ENCODE measurements at regions not wholly inside any gene's neighbourhood (a gene's known extent, or its start where the extent isn't known, plus 50 kb on each side); places are given as distances from the start of the nearest gene placed in this dataset.

DNA sequence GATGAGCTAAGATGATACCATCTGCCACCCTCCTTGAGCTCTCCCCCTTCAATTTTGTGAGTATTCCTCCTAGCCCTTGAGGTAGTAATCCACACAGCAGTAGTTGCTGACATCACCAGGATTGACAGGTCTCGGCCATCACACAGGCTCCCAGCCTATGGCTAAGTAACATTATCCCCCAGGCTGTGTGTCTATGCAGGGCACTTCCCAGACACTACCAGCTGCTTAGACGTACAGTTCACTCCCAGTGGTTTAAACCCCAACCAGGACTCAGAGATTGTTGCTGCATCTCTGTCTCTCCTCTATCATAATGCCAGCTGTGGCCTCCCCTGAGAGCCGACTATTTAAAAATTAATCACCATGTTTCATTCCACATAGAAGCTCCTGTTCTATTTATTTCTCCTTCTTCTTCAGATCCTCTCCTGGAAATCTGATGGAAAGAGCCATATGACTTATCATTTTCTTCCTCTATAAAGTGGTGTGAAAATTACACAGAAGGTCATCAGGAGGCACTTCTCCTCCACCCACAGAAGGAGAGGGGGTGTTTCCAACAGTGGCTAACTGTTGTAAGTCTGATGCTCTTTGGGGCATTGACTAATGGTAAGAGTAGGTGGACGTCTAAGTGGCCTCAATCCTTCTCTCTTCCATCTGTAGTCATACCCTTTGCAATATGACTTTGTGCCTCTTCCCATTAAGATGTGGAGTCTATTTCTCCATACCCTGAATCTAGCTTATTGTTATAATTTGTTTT, 396.3 kb downstream of the SETD4 start:
- no peak for DNase-seq (ENCODE audit: extremely low read depth in 1 of 2, low read depth in 1 of 2)

DNA sequence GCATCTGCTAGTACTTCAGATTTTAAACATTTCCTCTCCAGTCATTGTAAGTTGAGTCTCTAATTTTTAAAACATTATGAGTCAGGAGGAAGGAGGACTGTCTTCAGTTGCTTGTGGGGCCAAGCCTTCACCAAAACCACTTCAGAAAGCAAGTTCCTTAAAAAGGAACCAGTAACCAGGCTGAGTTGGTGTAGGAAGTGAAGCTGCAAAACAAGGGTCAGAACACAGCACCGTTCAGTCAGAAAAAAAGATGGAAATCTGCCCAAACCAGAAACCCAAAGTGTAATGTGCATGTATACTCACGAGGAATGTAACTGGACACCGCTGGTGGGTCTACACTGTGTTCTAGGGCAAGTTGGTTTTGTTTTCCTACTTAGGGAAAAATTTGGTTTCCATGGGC, 402.1 kb downstream of the SETD4 start:
- DNase-seq (ENCODE audit: extremely low read depth in 1 of 2, low read depth in 1 of 2) = no peak

DNA sequence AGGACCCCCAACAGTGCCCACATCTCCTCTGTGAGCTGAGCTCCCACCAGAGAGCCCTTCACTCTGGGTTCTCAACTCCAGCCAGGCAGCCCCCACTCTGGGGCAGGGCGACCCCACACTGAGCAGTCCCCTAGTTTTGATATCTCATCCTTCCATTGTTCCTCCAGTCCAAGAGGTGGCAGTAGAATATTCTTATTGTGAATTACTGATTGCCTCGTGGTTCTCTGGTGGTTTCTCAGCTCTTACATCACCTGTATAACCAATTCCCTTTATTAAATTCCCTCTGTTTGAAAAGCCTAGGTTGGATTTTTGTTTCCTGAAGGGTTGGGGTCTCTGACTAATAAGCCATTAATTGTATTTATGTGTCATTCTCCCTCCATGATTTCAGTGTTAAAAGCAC, 407.5 kb downstream of the SETD4 start:
- no peak for DNase-seq (ENCODE audit: extremely low read depth in 1 of 2, low read depth in 1 of 2)

DNA sequence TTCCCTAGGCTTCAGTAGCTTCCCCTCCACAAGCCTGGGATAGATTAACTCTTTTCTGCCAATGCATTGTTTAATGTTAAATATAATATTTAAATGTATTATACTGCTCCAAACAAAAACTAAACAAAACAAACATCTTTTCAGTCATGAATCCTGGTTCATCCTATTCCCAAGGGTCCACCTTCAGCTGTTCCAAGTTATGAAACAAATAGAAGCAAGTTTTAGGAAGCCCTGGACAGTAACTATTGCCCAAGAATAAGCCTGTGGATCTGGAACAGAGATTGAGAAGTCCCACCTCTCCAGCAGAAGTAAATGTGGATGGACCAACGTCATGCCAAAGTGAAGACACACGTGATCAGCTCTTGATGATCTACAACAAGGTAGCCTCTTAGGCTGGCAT, 408.1 kb downstream of the SETD4 start:
- DNase-seq (ENCODE audit: extremely low read depth in 1 of 2, low read depth in 1 of 2) = no peak

DNA sequence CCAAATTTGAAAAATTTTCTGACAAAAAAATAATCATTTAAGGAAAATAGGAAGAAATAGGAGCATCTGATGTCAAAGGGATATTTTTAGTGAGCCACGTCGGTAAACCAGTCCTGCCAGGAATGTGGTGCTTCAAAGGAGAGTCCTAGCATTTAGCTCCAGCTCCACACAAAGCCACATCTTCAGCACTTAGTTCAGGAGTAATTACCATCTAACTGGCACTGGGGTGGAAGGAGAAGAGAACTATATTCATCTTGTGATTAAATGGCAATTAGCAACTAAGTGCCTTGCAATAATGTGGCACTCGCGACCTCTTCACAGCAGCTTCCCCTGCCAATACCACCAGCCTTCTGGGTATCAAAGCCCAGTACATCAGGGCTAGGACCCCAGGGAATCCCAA, 409.1 kb downstream of the SETD4 start:
- no peak for DNase-seq (ENCODE audit: extremely low read depth in 1 of 2, low read depth in 1 of 2)

GRCh38 chr21:35649186-35649585, 411.1 kb downstream of the SETD4 start:
- DNase-seq (ENCODE audit: extremely low read depth in 1 of 2, low read depth in 1 of 2) = no peak

- no peak for DNase-seq (ENCODE audit: extremely low read depth in 1 of 2, low read depth in 1 of 2)
These were observed 411.8 kb downstream of the SETD4 start for GRCh38 chr21:35648512-35648911.

- no peak for DNase-seq (ENCODE audit: extremely low read depth in 1 of 2, low read depth in 1 of 2)
These were observed 413.7 kb downstream of the SETD4 start for GRCh38 chr21:35646606-35647005.

DNA sequence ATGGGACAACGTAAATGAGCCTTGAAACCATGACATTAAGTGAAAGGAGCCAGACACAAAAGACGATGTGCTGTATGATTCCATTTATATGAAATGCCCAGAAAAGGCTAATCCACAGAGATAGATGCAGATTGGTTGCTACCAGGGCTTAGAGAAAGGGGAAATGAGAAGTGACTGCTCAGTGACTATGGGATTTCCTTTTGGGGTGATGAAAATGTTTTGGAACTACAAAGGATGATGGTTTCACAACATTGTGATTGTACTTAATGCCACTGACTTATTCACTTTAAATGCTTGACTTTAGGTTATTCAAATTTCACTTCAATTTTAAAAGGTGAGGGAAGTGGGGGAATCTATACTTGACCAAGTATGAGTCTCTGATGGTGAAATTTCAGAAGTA, 414.3 kb downstream of the SETD4 start:
- no peak for DNase-seq (ENCODE audit: extremely low read depth in 1 of 2, low read depth in 1 of 2)

- DNase-seq (ENCODE audit: extremely low read depth in 1 of 2, low read depth in 1 of 2) = no peak
These were observed 415.8 kb downstream of the SETD4 start for GRCh38 chr21:35644523-35644922.

- DNase-seq (ENCODE audit: extremely low read depth in 1 of 2, low read depth in 1 of 2) = no peak
These were observed 417.1 kb downstream of the SETD4 start for GRCh38 chr21:35643176-35643575.

DNA sequence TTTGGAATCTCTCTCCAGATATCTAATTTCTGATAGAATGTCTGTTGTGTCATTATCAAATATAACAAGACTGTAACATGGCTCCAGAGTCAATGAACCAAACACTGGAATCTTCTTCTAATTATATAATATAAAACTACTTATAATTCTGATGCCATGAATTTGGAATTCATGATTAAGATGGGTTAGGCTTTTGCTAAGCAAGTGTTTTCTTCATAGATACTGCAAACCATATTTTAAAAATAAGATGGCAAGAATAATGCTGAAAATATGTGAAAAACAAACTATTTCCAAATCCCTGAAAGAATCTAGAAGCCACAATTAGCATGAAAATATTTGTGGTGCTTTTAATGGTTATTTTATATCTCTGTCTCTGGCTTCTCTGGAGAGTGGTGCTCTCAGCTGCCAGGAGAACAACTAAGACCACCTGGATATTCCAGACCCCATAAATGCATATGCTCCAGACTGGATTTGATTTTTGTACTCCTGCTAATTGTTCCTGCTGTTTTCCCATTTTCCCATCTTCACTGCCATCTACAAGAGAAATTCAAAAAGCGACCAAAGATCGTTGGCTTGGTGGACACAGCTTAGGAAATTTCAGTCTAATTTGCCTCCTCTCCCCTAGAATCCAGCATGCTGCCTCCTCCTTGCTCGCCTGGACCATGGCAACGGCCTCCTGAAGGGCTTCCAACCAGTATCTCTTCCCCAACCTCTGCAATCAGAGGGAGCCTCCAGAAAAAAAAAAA, 418.9 kb downstream of the SETD4 start:
- no peak for DNase-seq (ENCODE audit: extremely low read depth in 1 of 2, low read depth in 1 of 2)

DNA sequence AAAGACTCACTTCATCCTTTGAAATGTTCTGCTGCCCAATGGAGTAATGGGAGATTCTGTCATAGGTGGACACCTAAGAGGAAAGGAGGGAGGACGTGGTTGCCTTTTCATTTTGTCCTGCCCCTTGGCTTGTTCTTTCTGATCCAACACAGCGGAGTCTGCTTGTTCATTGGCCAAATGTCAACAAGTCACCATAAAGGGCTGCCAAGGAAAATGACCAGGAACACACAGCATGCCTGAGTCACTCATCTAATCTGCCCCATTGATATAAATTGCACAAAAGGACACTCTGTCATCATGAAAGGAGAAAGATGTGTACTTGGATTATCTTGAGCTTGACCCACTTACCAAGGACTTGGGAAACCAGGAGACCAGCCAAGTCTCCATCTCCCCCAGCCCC, 422.9 kb downstream of the SETD4 start:
- DNase-seq (ENCODE audit: extremely low read depth in 1 of 2, low read depth in 1 of 2) = no peak

- no peak for DNase-seq (ENCODE audit: extremely low read depth in 1 of 2, low read depth in 1 of 2)
These were observed 424.3 kb downstream of the SETD4 start for GRCh38 chr21:35635994-35636393.

GRCh38 chr21:35635261-35635660, 425.1 kb downstream of the SETD4 start:
- no peak for DNase-seq (ENCODE audit: extremely low read depth in 1 of 2, low read depth in 1 of 2)

DNA sequence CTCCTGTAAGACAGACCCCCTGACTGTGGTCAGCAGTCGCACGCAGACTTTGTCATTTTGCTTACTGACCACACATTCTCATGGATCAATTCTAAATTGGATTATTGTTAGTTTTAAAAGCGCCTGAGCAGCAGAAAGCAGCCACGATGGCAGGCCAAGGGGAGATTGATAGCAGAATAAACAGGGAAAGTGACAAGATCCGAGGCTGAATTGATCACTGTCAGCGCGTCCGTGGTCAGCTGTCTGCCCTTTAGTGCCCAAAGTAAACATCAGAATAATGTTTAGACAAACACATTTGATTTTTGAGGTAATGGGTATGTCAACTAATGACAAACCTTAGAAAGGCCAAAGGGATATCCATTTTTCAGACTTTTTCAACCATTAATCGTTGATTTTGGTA, 426.8 kb downstream of the SETD4 start:
- DNase-seq (ENCODE audit: extremely low read depth in 1 of 2, low read depth in 1 of 2) = no peak

DNA sequence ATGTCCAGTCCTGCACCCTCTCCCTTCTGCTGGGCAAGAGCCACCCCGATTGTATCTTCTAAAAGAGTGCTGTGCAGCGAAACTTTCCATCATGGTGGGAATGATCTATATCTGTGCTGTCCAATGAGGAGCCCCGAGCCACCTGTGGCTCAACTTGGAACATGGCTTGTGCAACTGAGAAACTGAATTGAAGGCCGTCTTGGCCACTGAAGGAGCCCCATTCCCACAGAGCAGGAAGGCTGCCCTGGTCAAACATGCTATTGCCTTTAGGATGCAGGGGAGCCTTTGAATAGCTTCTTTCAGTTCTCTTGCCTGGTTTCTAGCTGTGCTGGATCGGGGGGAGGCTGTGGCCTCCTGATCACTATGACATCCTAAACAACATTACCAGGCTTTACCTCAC, 427.6 kb downstream of the SETD4 start:
- no peak for DNase-seq (ENCODE audit: extremely low read depth in 1 of 2, low read depth in 1 of 2)

DNA sequence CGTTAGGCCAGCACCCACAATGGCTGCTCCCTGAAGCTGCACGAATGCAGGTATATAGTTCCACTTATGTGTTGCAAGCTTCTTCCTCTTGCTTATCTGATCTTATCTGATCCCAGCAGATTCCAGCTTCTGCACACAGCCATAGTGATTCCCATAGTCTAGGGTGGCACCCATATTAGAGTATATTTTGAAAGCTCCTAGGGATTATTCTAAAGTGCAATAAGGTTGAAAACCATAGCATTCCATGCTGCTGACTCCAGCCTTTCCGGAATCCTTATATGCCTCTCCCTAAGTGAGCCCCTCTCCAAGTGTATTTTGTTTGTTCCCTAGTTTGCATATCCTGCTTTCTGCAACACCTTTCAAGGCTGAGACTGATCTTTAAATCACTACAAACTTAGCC, 432.0 kb downstream of the SETD4 start:
- DNase-seq (ENCODE audit: extremely low read depth in 1 of 2, low read depth in 1 of 2) = no peak

DNA sequence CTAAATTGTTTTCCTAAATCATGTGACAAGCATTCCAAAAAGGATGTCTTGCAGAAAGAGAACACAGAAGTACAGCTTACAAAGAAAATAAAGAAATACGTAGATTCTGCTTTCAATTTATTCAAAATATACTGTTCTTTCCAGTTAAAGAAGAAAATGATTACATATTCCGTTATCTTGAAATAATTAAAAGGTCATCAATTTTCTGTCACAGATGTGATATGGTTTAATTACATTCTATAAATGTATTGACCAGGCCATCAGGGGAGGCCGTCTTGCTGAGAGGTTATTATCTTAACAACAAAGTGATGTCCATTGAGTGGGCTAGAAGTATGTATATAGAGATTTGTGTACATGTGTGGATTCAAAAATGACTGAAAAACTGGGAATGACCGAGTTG, 432.9 kb downstream of the SETD4 start:
- no peak for DNase-seq (ENCODE audit: extremely low read depth in 1 of 2, low read depth in 1 of 2)

GRCh38 chr21:35625576-35625975, 434.8 kb downstream of the SETD4 start:
- no peak for DNase-seq (ENCODE audit: extremely low read depth in 1 of 2, low read depth in 1 of 2)

DNA sequence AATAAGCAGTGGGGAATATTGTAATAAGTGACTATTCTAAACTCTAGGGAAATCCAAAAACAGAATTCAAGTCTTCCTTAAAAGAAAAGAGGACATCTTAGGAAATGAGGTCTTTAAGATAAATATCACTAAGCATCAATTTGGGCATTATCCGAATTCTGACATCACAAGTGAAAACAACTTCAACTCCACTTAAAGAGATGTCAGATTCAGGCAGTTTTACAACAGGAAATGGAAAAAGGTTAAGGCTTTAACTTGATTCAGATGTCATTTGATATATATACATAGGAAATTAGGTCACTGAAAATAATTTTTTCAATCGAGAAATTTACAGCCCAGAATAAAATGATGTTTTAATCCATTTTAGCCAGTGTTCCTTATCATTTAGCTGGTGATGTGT, 435.4 kb downstream of the SETD4 start:
- no peak for DNase-seq (ENCODE audit: extremely low read depth in 1 of 2, low read depth in 1 of 2)

DNA sequence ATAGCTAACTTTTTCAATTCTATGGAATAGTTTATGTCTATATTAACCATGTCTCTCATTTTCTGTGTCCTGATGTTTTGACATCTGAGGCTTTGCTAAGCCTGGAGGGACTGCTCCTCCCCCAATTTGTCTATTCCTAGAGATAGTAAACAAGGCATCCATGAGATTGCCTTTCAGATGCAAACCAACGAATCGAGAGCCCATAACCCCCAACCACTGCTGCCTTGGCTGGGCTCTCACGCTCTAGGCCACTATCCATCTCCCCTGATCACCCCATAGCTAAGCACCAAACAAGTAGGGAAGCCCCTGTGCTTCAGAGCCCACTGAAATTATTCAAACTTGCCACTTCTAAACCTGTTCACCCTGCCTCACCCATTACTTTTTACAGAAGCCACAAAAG, 437.7 kb downstream of the SETD4 start:
- no peak for DNase-seq (ENCODE audit: extremely low read depth in 1 of 2, low read depth in 1 of 2)

DNA sequence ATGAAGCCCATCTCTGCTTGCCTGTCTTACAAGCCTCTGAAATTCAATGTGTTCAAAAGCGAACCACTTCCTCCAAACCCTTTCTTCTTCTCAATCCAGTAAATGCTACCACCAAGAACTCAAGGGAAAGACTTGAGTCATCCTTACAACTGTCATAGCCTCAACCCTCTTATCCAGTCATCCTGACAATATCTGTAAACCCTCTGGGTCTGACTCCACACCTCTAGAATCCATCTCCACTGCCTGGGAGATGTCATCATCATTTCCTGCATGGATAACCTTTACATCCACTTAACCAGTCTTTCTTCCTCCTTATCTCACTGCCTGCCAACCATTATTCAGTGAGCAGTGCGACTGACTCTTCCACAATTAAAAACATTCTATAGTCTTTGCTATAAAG, 441.1 kb downstream of the SETD4 start:
- DNase-seq (ENCODE audit: extremely low read depth in 1 of 2, low read depth in 1 of 2) = no peak

Measured in stimulated activated CD8-positive, alpha-beta memory T cell treated with anti-CD3 and anti-CD28 coated beads, Interleukin-7, amount 100 ng/mL, for 48 hours (primary cell).